Activated naive CD4-positive, alpha-beta T cell treated with anti-CD3 and anti-CD28 coated beads, Interleukin-2, amount 50 U/mL, for 72 hours (primary cell): ENCODE measurements at regions not wholly inside any gene's neighbourhood (a gene's known extent, or its start where the extent isn't known, plus 50 kb on each side); places are given as distances from the start of the nearest gene placed in this dataset.
"Not testable (repeated sequence)": the region's sequence is repeated elsewhere in the genome, so short reads cannot be mapped to it uniquely, and the experiment has no call there.

ENCODE experiments used
- ATAC-seq, 2 donors: fragments of 150-1000 bp; cut with Tn5 transposase; 2 replicates each; pipeline ENCODE4 v1.10.0; 2021; ENCODE audit warnings: mild to moderate bottlenecking in 2 of 2, moderate library complexity in 2 of 2
- DNase-seq, 2 donors: peaks; one replicate each; pipeline ENCODE4 v3.0.0; 2021 to 2022; ENCODE audit warnings: low spot score in 2 of 2
- H3K27ac Mint-ChIP-seq, 2 donors: one replicate each; pipeline ENCODE4 v1.8.0; 2022; ENCODE audit warnings: mild to moderate bottlenecking in 2 of 2, mixed read lengths in 2 of 2
- H3K36me3 Mint-ChIP-seq, 2 donors: one replicate each; pipeline ENCODE4 v1.8.0; 2022; ENCODE audit warnings: mixed read lengths in 2 of 2
- H3K9me3 Mint-ChIP-seq, 2 donors: one replicate each; pipeline ENCODE4 v1.8.0; 2022; ENCODE audit warnings: mixed read lengths in 2 of 2

DNA sequence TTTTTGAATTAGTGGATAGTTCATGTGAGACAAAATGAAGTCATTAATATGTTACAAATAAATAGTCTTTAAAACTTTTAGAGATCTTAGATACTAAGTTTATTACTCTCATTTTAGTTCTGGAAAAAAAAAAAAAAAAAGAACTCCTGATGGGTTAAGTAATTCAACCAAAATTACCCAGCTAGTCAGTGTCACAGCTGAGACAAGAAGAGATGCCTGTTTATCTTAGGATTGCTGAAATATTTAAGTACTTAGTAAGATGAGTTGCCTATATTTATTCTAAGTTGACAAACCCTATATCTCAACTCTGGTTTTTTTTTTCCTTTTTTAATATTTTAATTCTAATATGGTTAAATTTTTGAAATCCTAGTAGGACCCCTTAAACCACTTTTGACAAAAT is 781.0 kb upstream of the LRRN3 start:
- no peak overlapping the region for H3K27ac Mint-ChIP-seq
- H3K9me3 Mint-ChIP-seq = peaks cover 0 to 13% of the 10 kb centered on the region in 2 donors
- ATAC-seq (no peak), DNase-seq (no peak)
- no peaks in the 10 kb centered on the region for H3K36me3 Mint-ChIP-seq

DNA sequence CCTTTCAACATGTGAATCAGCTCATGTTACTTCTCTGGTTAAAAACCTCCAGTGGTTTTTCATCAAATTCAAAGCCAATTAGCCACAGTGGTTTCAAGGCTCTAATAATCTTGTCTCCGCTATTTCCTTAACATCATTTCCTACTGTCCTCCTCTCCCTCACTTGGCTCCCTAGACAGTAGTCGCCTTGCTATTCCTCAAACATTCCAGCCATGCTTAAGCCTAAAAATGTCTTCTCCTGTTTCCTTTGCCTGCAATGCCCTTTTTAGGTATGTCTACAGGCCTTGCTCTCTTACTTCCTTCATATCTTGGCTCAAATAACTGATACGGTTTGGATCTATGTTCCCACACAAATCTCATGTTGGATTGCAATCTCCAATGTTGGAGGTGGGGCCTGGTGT is 779.4 kb upstream of the LRRN3 start:
- H3K9me3 Mint-ChIP-seq = peaks cover 0 to 15% of the 10 kb centered on the region in 2 donors
- no peak overlapping the region for H3K27ac Mint-ChIP-seq
- DNase-seq (no peak), ATAC-seq (no peak)
- no peaks in the 10 kb centered on the region for H3K36me3 Mint-ChIP-seq

DNA sequence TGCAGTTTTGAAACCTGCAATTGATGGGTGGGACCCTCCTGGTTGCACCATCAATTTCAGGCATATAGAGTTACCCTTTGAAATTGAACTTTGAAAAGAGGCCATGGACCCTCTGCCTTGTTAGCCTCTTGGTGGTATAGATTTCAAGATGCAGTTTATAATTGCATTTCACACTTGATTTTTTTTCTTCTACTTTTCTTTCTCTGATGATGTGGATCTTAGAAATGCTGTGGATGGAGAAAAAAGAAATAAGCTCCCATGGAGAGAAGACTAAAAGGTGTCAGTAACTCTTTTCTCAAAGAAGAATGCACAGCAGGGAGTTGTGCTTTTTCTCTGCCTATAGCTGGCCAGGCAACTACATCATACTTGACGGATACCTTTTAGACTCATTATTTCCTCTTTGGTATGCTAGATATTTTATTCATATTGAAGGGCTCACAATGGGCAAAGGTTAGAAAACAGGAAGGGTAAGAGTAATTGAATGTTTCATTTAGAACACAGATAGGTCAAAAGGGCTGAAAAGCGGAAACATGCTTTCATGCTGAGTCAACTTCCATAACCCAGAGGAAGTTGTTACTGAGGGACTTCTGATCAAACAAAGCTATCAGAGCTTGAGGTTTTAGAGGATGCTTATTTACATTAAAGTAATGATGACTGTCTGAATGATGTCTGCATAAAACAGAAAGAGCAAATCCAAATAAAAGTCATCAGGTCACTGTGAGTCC is 773.2 kb upstream of the LRRN3 start:
- DNase-seq = no peak
- no peak for ATAC-seq
- Mint-ChIP-seq H3K36me3 (peaks cover 6 to 9% of the 10 kb centered on the region in 2 donors), H3K27ac (no peak overlapping the region), H3K9me3 (peaks cover 8 to 12% of the 10 kb centered on the region in 2 donors)

DNA sequence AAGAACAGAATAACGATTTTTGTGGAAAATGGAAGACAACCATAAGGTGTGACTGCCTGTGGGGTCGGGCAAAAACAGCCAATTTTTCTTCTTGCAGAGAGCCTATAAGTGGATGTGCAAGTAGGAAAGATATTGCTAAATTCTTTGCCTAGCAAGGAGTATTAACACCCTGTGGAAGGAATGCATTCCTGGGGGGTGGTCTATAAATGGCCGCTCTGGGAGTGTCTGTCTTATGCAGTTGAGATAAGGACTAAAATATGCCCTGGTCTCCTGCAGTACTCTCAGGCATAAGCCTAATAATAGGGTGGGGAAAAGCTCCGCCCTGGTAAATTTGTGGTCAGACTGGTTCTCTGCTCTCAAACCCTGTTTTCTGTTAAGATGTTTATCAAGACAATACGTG is 770.6 kb upstream of the LRRN3 start:
- not testable (repeated sequence) for H3K27ac Mint-ChIP-seq, H3K36me3 Mint-ChIP-seq, DNase-seq, ATAC-seq
- H3K9me3 Mint-ChIP-seq = peaks cover 8 to 12% of the 10 kb centered on the region in 2 donors

DNA sequence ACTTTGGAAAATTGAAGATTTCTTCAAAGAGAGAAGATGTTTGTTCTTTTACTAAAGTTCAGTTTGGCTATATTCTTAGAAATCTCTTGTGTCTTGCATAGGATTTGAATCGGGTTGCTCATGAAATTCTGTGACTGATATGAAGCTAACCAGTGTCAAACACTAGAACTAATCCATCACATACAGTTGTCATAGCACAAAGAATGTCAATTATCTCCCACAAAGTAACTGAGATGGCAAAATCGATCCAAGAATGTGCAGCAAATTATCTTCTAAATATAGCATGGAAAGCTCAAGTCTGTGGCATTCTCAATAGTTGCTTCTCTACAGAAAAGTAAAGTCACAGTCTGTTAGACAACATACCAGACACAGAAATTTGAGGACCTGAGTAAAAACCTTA is 768.1 kb upstream of the LRRN3 start:
- H3K27ac Mint-ChIP-seq = no peak overlapping the region
- peaks cover 4 to 13% of the 10 kb centered on the region in 2 donors for H3K9me3 Mint-ChIP-seq

DNA sequence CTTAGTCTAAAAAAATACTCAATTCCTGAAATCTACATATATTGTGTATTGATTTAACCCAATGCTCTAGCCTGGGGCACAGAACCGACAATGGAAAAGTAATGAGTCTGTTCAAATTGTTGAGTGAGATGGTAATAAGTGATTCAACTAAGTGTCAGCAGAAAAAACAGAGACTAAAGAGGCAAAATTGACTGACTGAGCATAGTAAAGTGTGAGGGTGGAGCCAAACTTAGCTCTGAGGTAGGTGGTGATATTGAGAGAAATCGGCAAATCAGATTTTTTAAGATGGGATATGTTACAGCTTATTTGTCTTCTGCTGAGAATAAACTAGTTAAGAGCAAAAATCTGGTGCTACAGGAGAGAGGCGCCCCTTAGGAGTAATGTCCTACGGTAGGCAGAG is 764.0 kb upstream of the LRRN3 start:
- no peaks in the 10 kb centered on the region for H3K36me3 Mint-ChIP-seq
- DNase-seq (no peak), ATAC-seq (no peak)
- H3K9me3 Mint-ChIP-seq = peaks cover 3 to 6% of the 10 kb centered on the region in 2 donors
- no peak overlapping the region for H3K27ac Mint-ChIP-seq

More for the DNA sequence above, 768.1 kb upstream of the LRRN3 start:
- no peak for DNase-seq
- H3K36me3 Mint-ChIP-seq = peaks cover 6 to 9% of the 10 kb centered on the region in 2 donors
- no peak for ATAC-seq

DNA sequence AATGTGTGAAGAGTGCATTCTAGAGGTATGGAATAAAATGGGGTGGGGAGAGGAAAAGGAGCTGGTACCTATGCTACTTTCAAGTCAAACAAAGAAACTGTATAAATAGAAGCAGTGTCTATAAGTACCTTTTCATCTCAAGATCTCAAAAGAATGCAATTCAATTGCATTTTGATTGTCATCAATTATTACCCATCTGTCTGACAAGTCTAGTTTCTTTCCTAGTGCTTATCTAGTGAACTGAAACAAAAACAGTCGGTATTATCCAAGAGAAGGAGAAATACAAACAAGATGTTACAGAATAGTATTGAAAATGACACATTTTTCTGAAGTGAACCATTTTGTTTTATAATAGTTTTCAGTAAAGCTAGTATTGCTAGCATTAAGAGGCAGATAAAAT is 754.5 kb upstream of the LRRN3 start:
- Mint-ChIP-seq H3K9me3 (peaks cover 0 to 3% of the 10 kb centered on the region in 2 donors), H3K36me3 (no peaks in the 10 kb centered on the region), H3K27ac (no peak overlapping the region)
- ATAC-seq = no peak
- no peak for DNase-seq

DNA sequence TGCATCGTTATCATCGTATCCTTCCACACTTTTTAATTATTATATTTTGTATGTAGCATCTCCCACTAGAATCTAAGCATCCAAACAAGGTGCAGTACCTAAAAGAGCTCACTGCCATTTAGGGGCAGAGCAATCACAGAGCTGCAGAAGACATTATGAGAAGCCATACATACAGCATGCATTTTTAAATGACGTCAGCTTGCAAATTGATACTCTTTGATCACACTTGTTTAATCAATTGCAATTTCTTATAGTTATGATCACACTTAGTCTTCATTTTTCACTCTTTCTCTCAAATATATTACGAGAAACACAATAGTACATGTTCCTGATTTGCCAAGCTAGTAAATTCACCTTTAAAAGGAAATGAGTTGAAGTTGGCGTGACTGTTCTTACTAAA is 753.3 kb upstream of the LRRN3 start:
- Mint-ChIP-seq H3K9me3 (peaks cover 0 to 3% of the 10 kb centered on the region in 2 donors), H3K36me3 (no peaks in the 10 kb centered on the region), H3K27ac (no peak overlapping the region)
- ATAC-seq (no peak), DNase-seq (no peak)

DNA sequence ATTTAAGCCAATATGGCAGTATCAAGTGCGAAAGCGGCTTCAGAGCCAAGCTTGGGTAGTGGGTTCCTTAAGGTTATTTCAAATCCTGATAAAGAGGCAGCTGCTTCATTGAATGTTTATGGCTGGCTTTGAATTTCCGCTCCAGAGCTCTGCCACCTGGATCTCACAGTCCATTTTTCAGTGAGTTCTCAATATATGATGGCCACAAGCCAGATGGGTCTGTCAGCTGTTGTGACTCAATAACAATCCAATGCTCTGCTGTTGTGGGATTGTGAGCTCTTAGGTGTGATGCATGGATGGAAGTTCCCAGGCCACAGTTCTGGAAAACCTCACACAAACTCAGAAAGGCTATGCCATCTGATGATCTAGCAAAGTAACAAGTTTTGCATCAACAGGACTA is 743.8 kb upstream of the LRRN3 start:
- DNase-seq (no peak), ATAC-seq (no peak)
- H3K36me3 Mint-ChIP-seq = no peaks in the 10 kb centered on the region
- H3K27ac Mint-ChIP-seq = no peak overlapping the region
- H3K9me3 Mint-ChIP-seq = no peaks in the 10 kb centered on the region

DNA sequence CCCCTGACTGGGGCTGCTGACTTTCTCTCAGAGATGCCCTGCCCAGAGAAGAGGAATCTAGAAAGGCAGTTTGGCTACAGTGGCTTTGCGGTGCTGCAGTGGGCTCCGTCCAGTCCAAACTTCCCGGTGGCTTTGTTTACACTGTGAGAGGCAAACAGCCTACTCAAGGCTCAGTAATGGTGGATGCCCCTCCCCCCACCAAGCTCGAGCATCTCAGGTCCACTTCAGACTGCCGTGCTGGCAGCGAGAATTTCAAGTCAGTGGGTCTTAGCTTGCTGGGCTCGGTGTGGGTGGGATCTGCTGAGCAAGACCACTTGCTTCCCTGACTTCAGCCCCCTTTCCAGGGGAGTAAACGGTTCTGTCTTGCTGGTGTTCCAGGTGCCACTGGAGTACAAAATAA is 734.5 kb upstream of the LRRN3 start:
- Mint-ChIP-seq H3K9me3 (peaks cover 0 to 5% of the 10 kb centered on the region in 2 donors), H3K27ac (no peak overlapping the region), H3K36me3 (no peaks in the 10 kb centered on the region)
- DNase-seq (no peak), ATAC-seq (no peak)

DNA sequence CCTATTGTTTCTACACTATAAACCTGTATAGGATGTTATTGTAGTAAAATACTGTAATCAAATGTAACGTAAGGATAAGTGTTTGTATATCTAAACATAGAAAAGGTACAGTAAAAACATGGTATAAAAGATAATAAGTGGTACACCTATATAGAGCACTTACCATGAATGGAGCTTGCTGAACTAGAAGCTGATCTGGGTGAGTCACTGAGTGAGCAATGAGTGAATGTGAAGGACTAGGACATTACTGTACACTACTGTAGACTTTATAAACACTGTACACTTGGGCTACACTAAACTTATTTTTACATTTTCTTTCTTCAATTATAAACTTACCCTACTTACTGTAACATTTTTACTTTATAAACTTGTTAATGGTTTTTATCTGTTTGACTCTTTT is 732.9 kb upstream of the LRRN3 start:
- H3K9me3 Mint-ChIP-seq = peaks cover 0 to 5% of the 10 kb centered on the region in 2 donors
- H3K36me3 Mint-ChIP-seq = no peaks in the 10 kb centered on the region
- DNase-seq = no peak
- H3K27ac Mint-ChIP-seq = no peak overlapping the region
- ATAC-seq = no peak

DNA sequence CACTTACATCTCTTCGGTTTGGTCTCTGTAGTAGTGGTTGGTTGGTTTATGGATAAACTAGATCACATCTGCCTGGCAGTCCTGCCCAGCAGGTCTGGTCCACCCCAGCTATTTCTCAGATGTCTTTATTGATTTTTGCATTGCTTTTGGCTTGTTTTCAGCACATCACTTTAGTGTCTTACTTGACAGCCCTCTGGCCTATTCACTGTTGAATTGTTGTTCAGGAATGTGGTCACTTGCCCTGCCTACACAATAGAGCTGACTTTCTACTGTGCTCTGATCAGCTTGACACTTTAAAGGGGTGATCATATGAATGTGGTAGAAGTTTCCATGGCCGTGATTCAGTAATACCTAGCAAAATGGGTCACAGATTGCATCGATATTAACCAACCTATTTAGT is 719.2 kb upstream of the LRRN3 start:
- ATAC-seq (no peak), DNase-seq (no peak)
- peaks cover 0 to 5% of the 10 kb centered on the region in 2 donors for H3K9me3 Mint-ChIP-seq
- no peak overlapping the region for H3K27ac Mint-ChIP-seq
- H3K36me3 Mint-ChIP-seq = no peaks in the 10 kb centered on the region

DNA sequence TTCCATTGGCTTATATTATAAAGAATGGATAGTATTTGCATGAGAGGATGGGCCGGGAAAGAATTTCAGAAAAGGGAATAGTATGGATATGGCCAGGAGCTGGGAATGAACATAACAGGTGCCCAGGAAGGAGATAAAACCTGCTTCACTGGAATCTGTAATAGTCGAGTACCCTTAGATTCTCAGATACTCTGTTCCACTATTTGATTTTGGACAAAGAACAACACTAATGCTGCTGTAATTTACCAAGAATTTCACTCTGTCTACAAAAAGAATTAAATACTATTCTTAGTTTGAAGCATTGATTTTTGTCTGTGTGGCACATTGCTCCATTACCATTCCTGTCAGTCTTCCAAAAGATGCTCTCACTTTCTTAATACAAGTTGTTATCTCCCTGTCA is 718.2 kb upstream of the LRRN3 start:
- no peaks in the 10 kb centered on the region for H3K36me3 Mint-ChIP-seq
- ATAC-seq = no peak
- peaks cover 0 to 5% of the 10 kb centered on the region in 2 donors for H3K9me3 Mint-ChIP-seq
- DNase-seq = no peak
- no peak overlapping the region for H3K27ac Mint-ChIP-seq

DNA sequence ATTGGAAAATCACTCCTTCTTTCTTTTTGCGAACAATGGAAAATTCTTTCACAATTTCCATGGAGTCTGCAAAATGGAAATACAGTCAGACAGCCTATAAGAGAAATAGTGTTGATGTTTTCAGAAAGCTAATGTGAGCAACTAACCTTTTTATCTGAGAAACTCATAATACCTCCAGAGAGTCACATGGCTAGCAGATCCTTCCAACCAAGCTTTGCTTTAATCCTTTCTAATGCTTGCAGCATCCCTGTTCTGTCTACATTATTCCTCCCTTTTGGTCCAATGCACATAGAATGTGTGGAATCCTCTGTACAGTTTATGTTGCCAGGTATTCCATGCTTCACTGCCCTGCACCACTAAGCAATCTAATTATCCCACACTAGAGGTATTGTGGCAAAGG is 717.5 kb upstream of the LRRN3 start:
- no peak overlapping the region for H3K27ac Mint-ChIP-seq
- H3K9me3 Mint-ChIP-seq = peaks cover 0 to 5% of the 10 kb centered on the region in 2 donors
- no peaks in the 10 kb centered on the region for H3K36me3 Mint-ChIP-seq
- no peak for DNase-seq
- no peak for ATAC-seq

DNA sequence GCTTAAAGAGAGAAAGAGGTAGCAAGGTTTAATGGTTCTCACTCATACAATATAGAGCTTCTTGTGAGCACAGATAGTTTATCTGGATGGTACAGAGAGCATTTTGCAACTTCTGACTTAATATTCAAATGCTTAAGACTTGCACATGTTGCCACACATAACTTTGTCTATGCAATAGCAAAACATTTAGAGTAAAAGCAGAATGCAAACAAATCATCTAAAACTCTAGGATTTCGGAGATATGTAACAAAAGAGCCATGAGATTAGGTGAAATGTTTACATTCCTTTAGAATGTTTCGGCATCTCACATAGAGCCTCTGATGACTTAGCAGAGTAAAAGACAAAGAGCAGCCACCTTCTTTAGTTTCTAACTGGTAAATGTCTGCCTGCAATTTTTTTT is 717.1 kb upstream of the LRRN3 start:
- no peaks in the 10 kb centered on the region for H3K36me3 Mint-ChIP-seq
- no peak for ATAC-seq
- peaks cover 0 to 5% of the 10 kb centered on the region in 2 donors for H3K9me3 Mint-ChIP-seq
- H3K27ac Mint-ChIP-seq = no peak overlapping the region
- no peak for DNase-seq

DNA sequence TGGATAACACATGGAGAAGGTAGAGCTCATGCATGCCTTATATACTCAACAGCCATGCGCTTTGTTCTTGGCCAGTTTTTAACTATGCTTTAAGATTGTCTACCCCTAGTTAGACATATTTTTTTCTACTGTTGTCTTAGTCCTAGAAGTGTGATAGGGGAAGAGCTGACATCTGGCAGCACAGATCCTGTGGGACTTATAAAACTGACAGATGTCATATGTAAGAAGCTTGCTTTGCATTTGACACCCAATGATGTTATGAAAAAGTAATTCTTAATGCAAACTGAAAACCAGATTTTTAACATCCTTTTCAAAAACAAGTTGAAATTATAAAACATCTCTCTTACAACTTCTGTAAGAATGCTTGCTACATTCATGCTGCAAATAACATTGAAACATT is 715.9 kb upstream of the LRRN3 start:
- no peak for DNase-seq
- H3K27ac Mint-ChIP-seq = no peak overlapping the region
- peaks cover 0 to 5% of the 10 kb centered on the region in 2 donors for H3K9me3 Mint-ChIP-seq
- no peaks in the 10 kb centered on the region for H3K36me3 Mint-ChIP-seq
- ATAC-seq = no peak

DNA sequence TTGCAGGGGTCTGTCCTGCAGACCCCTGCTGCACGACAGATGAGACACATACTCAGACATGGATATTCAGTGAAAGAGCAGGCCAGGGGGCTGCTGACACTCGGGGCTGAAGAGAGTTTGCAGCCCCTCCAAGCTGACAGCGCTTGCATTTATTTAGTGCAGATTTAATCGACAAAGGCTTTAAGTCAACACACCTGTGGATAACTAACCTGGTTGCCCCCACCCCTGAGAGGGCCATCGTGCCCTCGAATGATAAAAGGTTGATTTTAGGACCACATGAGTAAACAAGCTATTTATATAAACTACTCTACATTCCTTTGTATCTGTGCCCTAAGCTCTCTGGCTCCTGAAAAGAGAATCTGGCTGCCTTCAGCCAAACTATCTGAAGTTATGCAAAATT is 708.2 kb upstream of the LRRN3 start:
- H3K9me3 Mint-ChIP-seq = no peaks in the 10 kb centered on the region
- no peak overlapping the region for H3K27ac Mint-ChIP-seq
- H3K36me3 Mint-ChIP-seq = no peaks in the 10 kb centered on the region
- DNase-seq (no peak), ATAC-seq (no peak)

DNA sequence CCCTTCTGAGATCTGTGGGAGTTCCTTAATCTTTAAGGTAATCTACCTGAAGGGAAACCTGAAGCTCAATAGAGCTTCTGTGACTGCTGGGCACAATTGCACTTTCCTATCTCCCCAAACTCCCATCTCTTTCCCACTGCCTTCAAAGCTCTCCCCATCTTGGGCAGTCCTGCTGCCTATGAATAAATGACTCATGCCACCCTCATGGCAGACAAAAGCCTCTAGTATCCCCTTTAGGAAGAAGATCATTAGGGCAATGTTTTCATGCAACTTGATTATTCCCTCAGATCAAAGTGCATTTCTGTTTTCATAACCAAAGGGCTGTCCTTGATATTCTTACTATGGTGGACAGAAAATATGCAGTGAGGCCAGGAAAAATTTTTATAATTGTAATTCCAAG is 704.9 kb upstream of the LRRN3 start:
- ATAC-seq = no peak
- H3K27ac Mint-ChIP-seq = no peak overlapping the region
- H3K9me3 Mint-ChIP-seq = no peaks in the 10 kb centered on the region
- H3K36me3 Mint-ChIP-seq = no peaks in the 10 kb centered on the region
- DNase-seq = no peak
